LNCAP (cell line): ENCODE measurements at regions not wholly inside any gene's neighbourhood (a gene's known extent, or its start where the extent isn't known, plus 50 kb on each side); places are given as distances from the start of the nearest gene placed in this dataset.

Source experiments
- TF ChIP-seq, protein P1 (sequence below): fragments of 450-650 bp; IDR thresholded peaks from 2 replicates; pipeline ENCODE4 v1.5.1; 2017; ENCODE audit warnings: mild to moderate bottlenecking

DNA sequence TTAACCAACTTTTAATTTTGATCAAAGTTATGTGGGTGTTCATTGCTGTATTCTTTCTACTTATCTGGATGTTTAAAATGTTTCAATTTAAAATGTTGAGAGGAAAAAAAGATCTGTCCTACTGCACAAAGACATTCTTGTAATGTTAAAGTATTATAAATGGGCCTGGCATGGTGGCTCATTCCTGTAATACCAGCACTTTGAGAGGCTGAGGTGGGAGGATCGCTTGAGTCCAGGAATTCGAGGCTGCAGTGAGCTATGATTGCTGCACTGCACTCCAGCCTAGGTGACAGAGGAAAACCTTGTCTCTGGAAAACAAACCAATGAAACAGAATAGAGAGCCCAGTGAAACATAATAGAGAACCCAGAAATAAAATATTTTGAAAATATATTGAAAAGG is 65.5 kb upstream of the LRRC8B start:
- TF ChIP-seq, protein P1, sequence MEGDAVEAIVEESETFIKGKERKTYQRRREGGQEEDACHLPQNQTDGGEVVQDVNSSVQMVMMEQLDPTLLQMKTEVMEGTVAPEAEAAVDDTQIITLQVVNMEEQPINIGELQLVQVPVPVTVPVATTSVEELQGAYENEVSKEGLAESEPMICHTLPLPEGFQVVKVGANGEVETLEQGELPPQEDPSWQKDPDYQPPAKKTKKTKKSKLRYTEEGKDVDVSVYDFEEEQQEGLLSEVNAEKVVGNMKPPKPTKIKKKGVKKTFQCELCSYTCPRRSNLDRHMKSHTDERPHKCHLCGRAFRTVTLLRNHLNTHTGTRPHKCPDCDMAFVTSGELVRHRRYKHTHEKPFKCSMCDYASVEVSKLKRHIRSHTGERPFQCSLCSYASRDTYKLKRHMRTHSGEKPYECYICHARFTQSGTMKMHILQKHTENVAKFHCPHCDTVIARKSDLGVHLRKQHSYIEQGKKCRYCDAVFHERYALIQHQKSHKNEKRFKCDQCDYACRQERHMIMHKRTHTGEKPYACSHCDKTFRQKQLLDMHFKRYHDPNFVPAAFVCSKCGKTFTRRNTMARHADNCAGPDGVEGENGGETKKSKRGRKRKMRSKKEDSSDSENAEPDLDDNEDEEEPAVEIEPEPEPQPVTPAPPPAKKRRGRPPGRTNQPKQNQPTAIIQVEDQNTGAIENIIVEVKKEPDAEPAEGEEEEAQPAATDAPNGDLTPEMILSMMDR = no peak

DNA sequence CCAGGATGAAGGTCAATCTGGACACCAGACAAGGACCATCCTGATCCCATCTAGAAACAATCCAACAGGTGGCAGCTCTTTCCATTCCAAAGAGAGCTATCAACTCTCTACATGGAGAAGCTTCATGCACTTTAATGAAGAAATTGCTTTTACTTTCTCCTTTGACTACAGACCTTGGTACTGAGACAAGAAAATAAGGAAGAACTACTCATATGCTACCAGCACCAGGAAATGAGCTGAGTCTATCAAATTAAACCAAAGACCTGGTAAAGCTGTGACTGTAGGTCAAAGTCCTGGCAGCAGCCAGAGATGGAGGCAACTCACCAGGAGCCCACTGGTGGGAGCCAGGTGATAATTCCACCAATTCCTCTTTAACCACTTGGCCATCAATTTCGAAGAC is 64.3 kb upstream of the LRRC8B start:
- TF ChIP-seq, protein P1 = no peak

- TF ChIP-seq, protein P1 = no peak
Observed at GRCh38 chr1:89462250-89462649, 62.4 kb upstream of the LRRC8B start.

GRCh38 chr1:89464008-89464407 is 60.6 kb upstream of the LRRC8B start:
- TF ChIP-seq, protein P1 = no peak

- TF ChIP-seq, protein P1 = no peak
Observed at GRCh38 chr1:89465201-89465600, 59.4 kb upstream of the LRRC8B start.

DNA sequence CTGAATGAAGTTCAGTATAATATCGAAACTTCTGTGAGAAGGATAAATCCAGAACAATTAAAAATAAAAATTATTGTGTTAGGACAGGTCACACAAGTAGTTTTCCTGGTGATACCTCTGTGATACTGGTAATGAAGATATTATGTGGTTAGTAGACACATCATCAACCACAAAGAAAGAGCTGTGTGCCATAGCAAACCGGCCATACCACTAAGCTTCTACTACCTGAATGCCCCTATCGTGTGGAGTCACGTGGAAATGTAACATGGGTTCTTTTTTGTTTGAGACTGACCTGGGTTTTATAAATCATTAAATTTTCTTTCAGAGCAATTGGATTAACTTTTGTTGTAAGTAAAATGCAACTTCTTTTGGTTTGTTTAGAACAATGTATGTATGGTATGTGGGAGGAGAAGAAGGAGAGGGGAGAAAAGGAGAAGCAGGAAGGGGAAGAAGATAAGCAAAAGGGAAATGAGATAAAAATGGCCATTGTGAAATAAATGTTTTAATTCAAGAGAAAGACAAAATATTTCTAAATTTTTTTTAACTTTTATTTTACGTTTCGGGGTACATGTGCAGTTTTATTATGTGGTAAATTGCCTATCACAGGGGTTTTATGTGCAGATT is 58.2 kb upstream of the LRRC8B start:
- TF ChIP-seq, protein P1 = no peak

DNA sequence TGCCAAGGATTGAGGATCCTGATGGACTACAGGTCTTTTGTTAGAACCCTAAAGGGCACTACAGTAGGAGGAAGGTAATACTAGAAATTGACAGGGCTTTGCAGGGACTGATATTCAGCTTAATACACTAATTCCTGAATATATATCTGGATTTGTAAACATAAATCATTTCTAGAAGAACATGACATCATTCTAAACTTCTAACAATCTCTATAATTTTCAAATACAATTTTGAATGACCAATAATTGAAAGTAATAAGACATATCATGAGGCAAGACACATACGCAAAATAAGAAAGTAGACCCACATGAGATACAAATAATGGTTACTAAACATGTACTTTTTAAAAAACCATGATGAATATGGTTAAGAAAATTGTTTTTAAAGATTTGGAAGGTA is 52.4 kb upstream of the LRRC8B start:
- TF ChIP-seq, protein P1 = no peak

- TF ChIP-seq, protein P1 = no peak
Observed at GRCh38 chr1:89472886-89473417, 51.7 kb upstream of the LRRC8B start.
